B cell (primary cell): ENCODE measurements at regions not wholly inside any gene's neighbourhood (a gene's known extent, or its start where the extent isn't known, plus 50 kb on each side); places are given as distances from the start of the nearest gene placed in this dataset.

Experiments
- ATAC-seq: fragments of 200-7000 bp; cut with Tn5 transposase; one replicate; pipeline ENCODE4 v1.10.0; 2021; ENCODE audit warnings: low read depth, mild to moderate bottlenecking, moderate number of reproducible peaks, moderate library complexity
- CTCF ChIA-PET: fragments of 350-600 bp; sonication (Branson Sonifier 250); formaldehyde crosslinking; loops from one replicate; lab custom pipeline; 2021; ENCODE audit warnings: antibody characterized with exemption, inconsistent platforms; lab: Charles Lee
- POLR2A ChIA-PET: fragments of 350-600 bp; sonication (Branson Sonifier 250); formaldehyde crosslinking; loops from one replicate; lab custom pipeline; 2021; ENCODE audit warnings: antibody characterized with exemption; lab: Charles Lee
- DNase-seq: peaks from one replicate; pipeline ENCODE4 v3.0.0; 2013
- H2AFZ ChIP-seq: 2 replicates; pipeline ENCODE4 v1.6.1; 2012; ENCODE audit warnings: mild to moderate bottlenecking, low read depth, low read length; ENCODE audit not compliant: insufficient read depth, poor library complexity, severe bottlenecking
- H3K27ac ChIP-seq, 2 donors: 1 replicate in 1 of 2; 2 replicates in 1 of 2; pipeline ENCODE4 v1.5.1; 2012 to 2013; ENCODE audit warnings: low read length in 2 of 2, mild to moderate bottlenecking in 2 of 2, moderate library complexity in 1 of 2
- H3K27me3 ChIP-seq, 4 experiments: fragments of 200-600 bp in 1 of 4; sonication (generic) in 1 of 4; replicated peaks in 1 of 4; 1 replicate in 2 of 4; 2 replicates in 2 of 4; pipeline versions ENCODE4 v1.6.1 to v1.7.0; 2013 to 2016; ENCODE audit warnings: low read length in 3 of 4, mild to moderate bottlenecking in 2 of 4, mixed read lengths in 1 of 4, moderate library complexity in 1 of 4; ENCODE audit not compliant: insufficient read depth in 4 of 4, control insufficient read depth in 3 of 4; ENCODE audit errors: control extremely low read depth in 1 of 4
- H3K36me3 ChIP-seq, 2 experiments: replicated peaks in 1 of 2; 1 replicate in 1 of 2; 2 replicates in 1 of 2; pipeline versions ENCODE4 v1.6.1 to v1.7.1; 2013; ENCODE audit warnings: low read length in 1 of 2; ENCODE audit not compliant: insufficient read depth in 2 of 2, control insufficient read depth in 1 of 2; ENCODE audit errors: control extremely low read depth in 1 of 2, extremely low read depth in 1 of 2
- H3K4me1 ChIP-seq, 2 donors: fragments of 200-600 bp in 1 of 2; sonication (generic) in 1 of 2; 1 replicate in 1 of 2; 2 replicates in 1 of 2; pipeline versions ENCODE4 v1.5.1 to v1.6.1; 2013 to 2017; ENCODE audit warnings: low read length in 2 of 2; ENCODE audit not compliant: control insufficient read depth in 2 of 2, insufficient read depth in 2 of 2
- H3K4me2 ChIP-seq: replicated peaks from 2 replicates; pipeline ENCODE3; 2012; ENCODE audit warnings: mild to moderate bottlenecking, low read depth, low read length; ENCODE audit not compliant: poor library complexity, severe bottlenecking
- H3K4me3 ChIP-seq, 5 experiments: fragments of 200-600 bp in 1 of 5; sonication (generic) in 1 of 5; 1 replicate in 3 of 5; 2 replicates in 2 of 5; pipeline versions ENCODE4 v1.5.1 to v1.7.0; 2011 to 2016; ENCODE audit warnings: low read length in 4 of 5, mild to moderate bottlenecking in 4 of 5, low read depth in 2 of 5, control low read depth in 1 of 5, moderate library complexity in 1 of 5; ENCODE audit not compliant: insufficient read depth in 1 of 5; ENCODE audit errors: control extremely low read depth in 1 of 5, extremely low read depth in 1 of 5
- H3K79me2 ChIP-seq: fragments of 200-600 bp; sonication (generic); one replicate; pipeline ENCODE4 v1.6.0; 2016; ENCODE audit warnings: low read length; ENCODE audit not compliant: control insufficient read depth, insufficient read depth
- H3K9ac ChIP-seq: fragments of 200-600 bp; sonication (generic); 2 replicates; pipeline ENCODE4 v1.6.1; 2017; ENCODE audit warnings: mild to moderate bottlenecking, low read length, moderate library complexity
- H3K9me3 ChIP-seq, 3 donors: one replicate each; pipeline versions ENCODE4 v1.6.1 to v1.7.1; 2013; ENCODE audit warnings: low read length in 2 of 3; ENCODE audit not compliant: control insufficient read depth in 2 of 3, insufficient read depth in 1 of 3; ENCODE audit errors: control extremely low read depth in 1 of 3
- H4K20me1 ChIP-seq: 2 replicates; pipeline ENCODE4 v1.6.0; 2012; ENCODE audit warnings: mild to moderate bottlenecking, low read length; ENCODE audit not compliant: insufficient read depth, control insufficient read depth, poor library complexity, severe bottlenecking
- H3K27ac Mint-ChIP-seq: one replicate; pipeline ENCODE4 v1.8.0; 2021; ENCODE audit warnings: mixed read lengths
- H3K27me3 Mint-ChIP-seq: one replicate; pipeline ENCODE4 v1.8.0; 2021; ENCODE audit warnings: mixed read lengths
- H3K4me1 Mint-ChIP-seq: one replicate; pipeline ENCODE4 v1.8.0; 2021; ENCODE audit warnings: mixed read lengths
- H3K4me3 Mint-ChIP-seq: one replicate; pipeline ENCODE4 v1.8.0; 2021; ENCODE audit warnings: mixed read lengths
- H3K9me3 Mint-ChIP-seq: one replicate; pipeline ENCODE4 v1.8.0; 2022; ENCODE audit warnings: mixed read lengths; ENCODE audit not compliant: insufficient read depth
- EZH2 ChIP-seq: IDR thresholded peaks from 2 replicates; pipeline ENCODE4 v1.6.1; 2012; ENCODE audit warnings: borderline replicate concordance, low read depth, mild to moderate bottlenecking, moderate library complexity, low read length; ENCODE audit not compliant: insufficient read depth, poor library complexity, severe bottlenecking
- WGBS: methylation state at CpG from one replicate; pipeline ENCODE4 v1.1.5; 2013; ENCODE audit warnings: missing lambda C conversion rate; ENCODE audit not compliant: insufficient coverage; 5-methylcytosine and 5-hydroxymethylcytosine counted together
- intact Hi-C: fragments of 100-400 bp; cut with micrococcal nuclease; formaldehyde crosslinking; loops from one replicate; pipeline ENCODE4 v1.10.0; 2022
- TF ChIP-seq, protein P1 (sequence below): fragments of 200-600 bp; IDR thresholded peaks from one replicate; pipeline ENCODE4 v1.8.0; 2022; ENCODE audit warnings: antibody characterized with exemption, mild to moderate bottlenecking

DNA sequence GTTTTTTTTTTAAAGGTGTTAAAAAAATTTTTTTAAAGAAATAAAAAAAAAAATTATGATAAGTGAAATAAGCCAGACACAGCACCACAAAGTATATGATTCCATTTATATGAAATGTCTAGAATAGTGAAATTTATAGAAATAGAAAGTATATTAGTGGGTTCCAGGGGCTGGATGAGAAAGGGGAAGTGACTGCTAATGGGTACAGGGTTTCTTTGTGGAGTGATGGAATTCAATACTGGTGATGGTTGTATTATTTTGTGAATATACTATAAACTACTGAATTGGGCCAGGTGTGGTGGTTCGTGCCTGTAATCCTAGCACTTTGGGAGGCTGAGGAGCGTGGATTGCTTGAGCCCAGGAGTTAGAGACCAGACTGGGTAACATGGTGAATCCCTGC is 82.2 kb downstream of the KBTBD2 start:
- Histone ChIP-seq H3K27me3 (no peaks in the 10 kb centered on the region), H3K9me3 (no peaks in the 10 kb centered on the region), H3K9ac (no peak overlapping the region), H3K4me2 (no peak overlapping the region), H3K27ac (no peak overlapping the region), H2AFZ (no peak overlapping the region), H3K4me1 (no peaks in the 10 kb centered on the region), H4K20me1 (no peaks in the 10 kb centered on the region), H3K4me3 (no peak overlapping the region), H3K79me2 (no peaks in the 10 kb centered on the region), H3K36me3 (no peaks in the 10 kb centered on the region)
- WGBS: no CpG with 5 or more reads among the region's 2 CpGs
- intact Hi-C loops: no loop called here
- no peak for DNase-seq
- ChIA-PET CTCF (no interaction called here), POLR2A (no interaction called here)
- Mint-ChIP-seq H3K27ac (no peak overlapping the region), H3K4me3 (no peak overlapping the region), H3K27me3 (peaks cover 3% of the 10 kb centered on the region), H3K4me1 (no peaks in the 10 kb centered on the region), H3K9me3 (no peaks in the 10 kb centered on the region)
- no peak for TF ChIP-seq EZH2
- TF ChIP-seq, protein P1, sequence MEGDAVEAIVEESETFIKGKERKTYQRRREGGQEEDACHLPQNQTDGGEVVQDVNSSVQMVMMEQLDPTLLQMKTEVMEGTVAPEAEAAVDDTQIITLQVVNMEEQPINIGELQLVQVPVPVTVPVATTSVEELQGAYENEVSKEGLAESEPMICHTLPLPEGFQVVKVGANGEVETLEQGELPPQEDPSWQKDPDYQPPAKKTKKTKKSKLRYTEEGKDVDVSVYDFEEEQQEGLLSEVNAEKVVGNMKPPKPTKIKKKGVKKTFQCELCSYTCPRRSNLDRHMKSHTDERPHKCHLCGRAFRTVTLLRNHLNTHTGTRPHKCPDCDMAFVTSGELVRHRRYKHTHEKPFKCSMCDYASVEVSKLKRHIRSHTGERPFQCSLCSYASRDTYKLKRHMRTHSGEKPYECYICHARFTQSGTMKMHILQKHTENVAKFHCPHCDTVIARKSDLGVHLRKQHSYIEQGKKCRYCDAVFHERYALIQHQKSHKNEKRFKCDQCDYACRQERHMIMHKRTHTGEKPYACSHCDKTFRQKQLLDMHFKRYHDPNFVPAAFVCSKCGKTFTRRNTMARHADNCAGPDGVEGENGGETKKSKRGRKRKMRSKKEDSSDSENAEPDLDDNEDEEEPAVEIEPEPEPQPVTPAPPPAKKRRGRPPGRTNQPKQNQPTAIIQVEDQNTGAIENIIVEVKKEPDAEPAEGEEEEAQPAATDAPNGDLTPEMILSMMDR: no peak
- no peak for ATAC-seq

DNA sequence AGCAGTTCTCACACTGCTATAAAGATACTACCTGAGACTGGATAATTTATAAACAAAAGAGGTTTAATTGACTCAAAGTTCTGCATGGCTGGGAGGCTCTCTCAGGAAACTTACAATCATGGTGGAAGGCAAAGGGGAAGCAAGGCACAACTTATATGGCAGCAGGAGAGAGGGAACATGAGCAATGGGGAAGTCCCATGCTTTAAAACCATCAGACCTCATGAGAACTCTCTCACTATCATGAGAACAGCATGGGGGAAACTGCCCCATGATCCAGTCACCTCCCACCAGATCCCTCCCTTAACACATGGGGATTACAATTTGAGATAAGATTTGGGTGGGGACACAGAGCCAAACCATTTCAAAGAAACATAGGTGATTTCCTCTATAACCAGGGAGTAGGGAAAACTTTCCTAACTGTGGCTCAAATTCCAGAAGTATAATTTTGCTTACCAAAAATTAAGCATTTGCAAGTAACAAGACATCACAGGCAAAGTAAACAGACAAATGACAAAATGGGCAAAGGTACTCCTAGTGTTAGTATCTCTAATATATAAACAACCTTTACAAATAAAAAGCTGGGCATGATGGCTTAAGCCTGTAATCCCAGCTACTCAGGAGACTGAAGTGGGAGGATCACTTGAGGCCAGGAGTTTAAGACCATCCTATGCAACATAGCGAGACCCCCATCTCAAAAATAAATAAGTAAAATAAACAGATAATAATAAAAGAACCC is 88.0 kb downstream of the KBTBD2 start:
- Histone ChIP-seq H3K4me3 (no peak overlapping the region), H2AFZ (no peak overlapping the region), H4K20me1 (no peaks in the 10 kb centered on the region), H3K27me3 (peaks cover 0 to 3% (median 0%) of the 10 kb centered on the region in 4 experiments), H3K9me3 (peaks cover 0 to 18% (median 10%) of the 10 kb centered on the region in 3 donors), H3K27ac (no peak overlapping the region), H3K9ac (no peak overlapping the region), H3K79me2 (no peaks in the 10 kb centered on the region), H3K36me3 (no peaks in the 10 kb centered on the region), H3K4me1 (no peaks in the 10 kb centered on the region), H3K4me2 (no peak overlapping the region)
- DNase-seq (no peak), ATAC-seq (no peak)
- POLR2A ChIA-PET: no interaction called here
- no peak overlapping the region for H3K27ac Mint-ChIP-seq
- peaks cover 2% of the 10 kb centered on the region for H3K4me1 Mint-ChIP-seq
- intact Hi-C loops: loop anchor here (5.0 kb wide), 1 partner anchor 249 kb away; no protein-coding TSS in a partner anchor
- peaks cover 16% of the 10 kb centered on the region for H3K9me3 Mint-ChIP-seq
- CTCF ChIA-PET: no interaction called here
- WGBS: no CpG with 5 or more reads among the region's 1 CpG
- H3K27me3 Mint-ChIP-seq: no peaks in the 10 kb centered on the region
- TF ChIP-seq EZH2: no peak
- TF ChIP-seq, protein P1: no peak
- no peak overlapping the region for H3K4me3 Mint-ChIP-seq
